WTC11 (cell line): ENCODE measurements at regions not wholly inside any gene's neighbourhood (a gene's known extent, or its start where the extent isn't known, plus 50 kb on each side); places are given as distances from the start of the nearest gene placed in this dataset.

ENCODE experiments used
- CTCF ChIP-seq: fragments of 200-600 bp; IDR thresholded peaks from 2 replicates; pipeline ENCODE4 v1.8.0; 2022; ENCODE audit warnings: antibody characterized with exemption
- FOXJ3 ChIP-seq: sonication (generic); formaldehyde crosslinking; IDR thresholded peaks from 2 replicates; pipeline ENCODE4 v1.9.0; 2021; ENCODE audit warnings: missing genetic modification reagents, mild to moderate bottlenecking, borderline replicate concordance
- FOXK1 ChIP-seq: sonication (generic); formaldehyde crosslinking; IDR thresholded peaks from 2 replicates; pipeline ENCODE4 v1.8.0; 2022; ENCODE audit warnings: mild to moderate bottlenecking, moderate library complexity, missing genetic modification reagents
- FOXP1 ChIP-seq: sonication (generic); formaldehyde crosslinking; IDR thresholded peaks from 2 replicates; pipeline ENCODE4 v1.8.0; 2022; ENCODE audit warnings: missing genetic modification reagents, mild to moderate bottlenecking, moderate library complexity, borderline replicate concordance
- MAX ChIP-seq: sonication (generic); formaldehyde crosslinking; IDR thresholded peaks from 2 replicates; pipeline ENCODE4 v1.8.0; 2022; ENCODE audit warnings: mild to moderate bottlenecking, missing genetic modification reagents
- PRDM15 ChIP-seq: sonication (generic); formaldehyde crosslinking; IDR thresholded peaks from 2 replicates; pipeline ENCODE4 v1.8.0; 2022; ENCODE audit warnings: missing genetic modification reagents
- ZNF281 ChIP-seq: sonication (generic); formaldehyde crosslinking; IDR thresholded peaks from 2 replicates; pipeline ENCODE4 v1.8.0; 2023; ENCODE audit warnings: mild to moderate bottlenecking, missing genetic modification reagents

GRCh38 chrX:113212052-113212451 is 371.4 kb upstream of the AMOT start:
- no peak for TF ChIP-seq FOXJ3 (CRISPR knock-in tag)
- TF ChIP-seq CTCF, result no peak
- no peak for TF ChIP-seq FOXK1 (CRISPR knock-in tag)
- no peak for TF ChIP-seq PRDM15
- TF ChIP-seq MAX (CRISPR knock-in tag), result no peak
- no peak for TF ChIP-seq ZNF281 (CRISPR knock-in tag)
- TF ChIP-seq FOXP1 (CRISPR knock-in tag), result no peak
